Liver (tissue), 8 donors: ENCODE measurements at regions not wholly inside any gene's neighbourhood (a gene's known extent, or its start where the extent isn't known, plus 50 kb on each side); places are given as distances from the start of the nearest gene placed in this dataset.

Source experiments
- DNase-seq: peaks from one replicate; pipeline ENCODE4 v3.0.0-alpha.2; 2017; ENCODE audit warnings: low spot score
- H3K27ac ChIP-seq, 2 donors: one replicate each; pipeline ENCODE4 v1.7.0; 2013; ENCODE audit warnings: inconsistent platforms in 2 of 2, low read length in 2 of 2, control low read depth in 1 of 2, low read depth in 1 of 2, mild to moderate bottlenecking in 1 of 2
- H3K27me3 ChIP-seq, 4 donors: one replicate each; pipeline versions ENCODE4 v1.6.1 to v1.7.0; 2013; ENCODE audit warnings: low read length in 3 of 4, inconsistent platforms in 1 of 4, mild to moderate bottlenecking in 1 of 4, moderate library complexity in 1 of 4; ENCODE audit not compliant: control insufficient read depth in 4 of 4, insufficient read depth in 4 of 4
- H3K36me3 ChIP-seq, 4 donors: one replicate each; pipeline versions ENCODE4 v1.6.1 to v1.7.0; 2013; ENCODE audit warnings: low read length in 3 of 4, mild to moderate bottlenecking in 3 of 4, low read depth in 1 of 4, moderate library complexity in 1 of 4; ENCODE audit not compliant: control insufficient read depth in 4 of 4, insufficient read depth in 3 of 4
- H3K4me1 ChIP-seq, 4 donors: one replicate each; pipeline versions ENCODE4 v1.6.1 to v1.7.0; 2013; ENCODE audit warnings: low read length in 3 of 4, mild to moderate bottlenecking in 3 of 4, moderate library complexity in 1 of 4; ENCODE audit not compliant: control insufficient read depth in 4 of 4, insufficient read depth in 4 of 4
- H3K4me3 ChIP-seq, 3 donors: one replicate each; pipeline versions ENCODE4 v1.6.1 to v1.7.0; 2013; ENCODE audit warnings: low read length in 3 of 3, control low read depth in 1 of 3, low read depth in 1 of 3, mild to moderate bottlenecking in 1 of 3
- H3K9ac ChIP-seq, 2 donors: one replicate each; pipeline ENCODE4 v1.7.0; 2013; ENCODE audit warnings: low read length in 2 of 2, mild to moderate bottlenecking in 2 of 2, moderate library complexity in 2 of 2, control low read depth in 1 of 2, low read depth in 1 of 2
- H3K9me3 ChIP-seq, 4 donors: one replicate each; pipeline versions ENCODE4 v1.6.1 to v1.7.0; 2013; ENCODE audit warnings: low read length in 3 of 4; ENCODE audit not compliant: control insufficient read depth in 4 of 4
- EGR1 ChIP-seq, 2 donors: IDR thresholded peaks; 2 replicates each; pipeline ENCODE4 v1.6.1; 2016 to 2018; ENCODE audit warnings: antibody characterized with exemption in 2 of 2, low read depth in 2 of 2
- FOXA1 ChIP-seq: IDR thresholded peaks from 2 replicates; pipeline ENCODE4 v1.6.1; 2016; ENCODE audit warnings: antibody characterized with exemption
- FOXA2 ChIP-seq: IDR thresholded peaks from 2 replicates; pipeline ENCODE4 v1.6.1; 2016; ENCODE audit warnings: antibody characterized with exemption
- GABPA ChIP-seq, 2 donors: IDR thresholded peaks in 1 of 2; conservative IDR thresholded peaks in 1 of 2; 2 replicates each; pipeline ENCODE4 v1.6.1; 2016; ENCODE audit warnings: antibody characterized with exemption in 2 of 2, mild to moderate bottlenecking in 1 of 2, moderate library complexity in 1 of 2
- HNF4A ChIP-seq, 2 donors: conservative IDR thresholded peaks; 2 replicates each; pipeline ENCODE4 v1.6.1; 2016; ENCODE audit warnings: antibody characterized with exemption in 2 of 2, mild to moderate bottlenecking in 2 of 2
- HNF4G ChIP-seq: IDR thresholded peaks from 2 replicates; pipeline ENCODE4 v1.6.1; 2016; ENCODE audit warnings: antibody characterized with exemption
- JUND ChIP-seq, 2 donors: IDR thresholded peaks; 2 replicates each; pipeline ENCODE4 v1.6.1; 2016; ENCODE audit warnings: antibody characterized with exemption in 2 of 2
- NR2F2 ChIP-seq: IDR thresholded peaks from 2 replicates; pipeline ENCODE4 v1.6.1; 2016; ENCODE audit warnings: antibody characterized with exemption
- RXRA ChIP-seq, 2 donors: IDR thresholded peaks; 2 replicates each; pipeline ENCODE4 v1.6.1; 2017 to 2018; ENCODE audit warnings: antibody characterized with exemption in 2 of 2, mild to moderate bottlenecking in 1 of 2
- SP1 ChIP-seq: IDR thresholded peaks from 2 replicates; pipeline ENCODE4 v1.6.1; 2018; ENCODE audit warnings: antibody characterized with exemption, mild to moderate bottlenecking
- TAF1 ChIP-seq: conservative IDR thresholded peaks from 2 replicates; pipeline ENCODE4 v1.6.1; 2016; ENCODE audit warnings: antibody characterized with exemption, mild to moderate bottlenecking
- YY1 ChIP-seq: IDR thresholded peaks from 2 replicates; pipeline ENCODE4 v1.6.1; 2016; ENCODE audit warnings: antibody characterized with exemption, mild to moderate bottlenecking
- WGBS: extraction: QIAGEN DNeasy Blood & Tissue Kit; methylation state at CpG from one replicate; pipeline ENCODE4 v1.1.7; 2013; 5-methylcytosine and 5-hydroxymethylcytosine counted together
- TF ChIP-seq, protein P1 (sequence below): IDR thresholded peaks from 2 replicates; pipeline ENCODE4 v1.6.1; 2016; ENCODE audit warnings: antibody characterized with exemption
- TF ChIP-seq, protein P2 (sequence below): IDR thresholded peaks from 2 replicates; pipeline ENCODE4 v1.6.1; 2016; ENCODE audit warnings: antibody characterized with exemption, mild to moderate bottlenecking
- TF ChIP-seq, protein P3 (sequence below): IDR thresholded peaks from 2 replicates; pipeline ENCODE4 v1.6.1; 2016; ENCODE audit warnings: antibody characterized with exemption
- TF ChIP-seq, protein P4 (sequence below): IDR thresholded peaks from 2 replicates; pipeline ENCODE4 v1.6.1; 2016; ENCODE audit warnings: antibody characterized with exemption
- TF ChIP-seq, protein P5 (sequence below): fragments of 150-350 bp; IDR thresholded peaks from 2 replicates; pipeline ENCODE4 v1.5.1; 2017; ENCODE audit warnings: improper control_type of control experiment, low read depth, low read length; ENCODE audit not compliant: missing input control
- donor health status: healthy.
- donor health status: healthy.
- donor health status: healthy.
- donor health status: healthy.
- donor health status: healthy.

DNA sequence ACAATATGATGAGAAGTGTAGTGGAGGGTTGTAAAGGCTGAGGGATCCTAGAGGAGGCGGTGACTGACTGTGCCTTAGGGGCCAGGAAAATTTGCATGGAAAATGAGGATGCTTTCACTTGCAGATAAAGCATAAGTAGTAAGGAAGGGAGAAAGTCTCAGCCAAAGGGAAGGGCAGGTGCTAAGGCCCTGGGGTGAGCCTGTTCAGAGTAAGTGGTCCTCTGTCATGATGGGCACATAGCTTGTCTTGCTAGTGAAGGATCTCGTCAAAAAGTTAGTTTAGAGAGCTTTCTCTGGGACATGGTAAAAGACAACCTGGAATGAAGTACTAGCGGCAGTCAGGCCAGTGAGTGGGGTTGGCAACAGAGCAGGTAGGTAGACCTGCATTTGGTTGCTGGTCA is 75.4 kb upstream of the CPLX2 start:
- TF ChIP-seq YY1 (no peak), EGR1 (IDR thresholded peaks at IDR 0.05; ENCODE audit: low read depth in 2 of 2) (no peak), NR2F2 (no peak), HNF4A (conservative IDR thresholded peaks at IDR 0.05) (no peak), RXRA (IDR thresholded peaks at IDR 0.05) (no peak), FOXA1 (no peak), JUND (IDR thresholded peaks at IDR 0.05) (no peak), SP1 (no peak), HNF4G (no peak), TAF1 (no peak), FOXA2 (no peak), GABPA (IDR thresholded peaks at IDR 0.05 in 1 of 2, conservative IDR thresholded peaks at IDR 0.05 in 1 of 2) (no peak)
- TF ChIP-seq, protein P1, sequence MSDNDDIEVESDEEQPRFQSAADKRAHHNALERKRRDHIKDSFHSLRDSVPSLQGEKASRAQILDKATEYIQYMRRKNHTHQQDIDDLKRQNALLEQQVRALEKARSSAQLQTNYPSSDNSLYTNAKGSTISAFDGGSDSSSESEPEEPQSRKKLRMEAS, result no peak
- TF ChIP-seq, protein P2, sequence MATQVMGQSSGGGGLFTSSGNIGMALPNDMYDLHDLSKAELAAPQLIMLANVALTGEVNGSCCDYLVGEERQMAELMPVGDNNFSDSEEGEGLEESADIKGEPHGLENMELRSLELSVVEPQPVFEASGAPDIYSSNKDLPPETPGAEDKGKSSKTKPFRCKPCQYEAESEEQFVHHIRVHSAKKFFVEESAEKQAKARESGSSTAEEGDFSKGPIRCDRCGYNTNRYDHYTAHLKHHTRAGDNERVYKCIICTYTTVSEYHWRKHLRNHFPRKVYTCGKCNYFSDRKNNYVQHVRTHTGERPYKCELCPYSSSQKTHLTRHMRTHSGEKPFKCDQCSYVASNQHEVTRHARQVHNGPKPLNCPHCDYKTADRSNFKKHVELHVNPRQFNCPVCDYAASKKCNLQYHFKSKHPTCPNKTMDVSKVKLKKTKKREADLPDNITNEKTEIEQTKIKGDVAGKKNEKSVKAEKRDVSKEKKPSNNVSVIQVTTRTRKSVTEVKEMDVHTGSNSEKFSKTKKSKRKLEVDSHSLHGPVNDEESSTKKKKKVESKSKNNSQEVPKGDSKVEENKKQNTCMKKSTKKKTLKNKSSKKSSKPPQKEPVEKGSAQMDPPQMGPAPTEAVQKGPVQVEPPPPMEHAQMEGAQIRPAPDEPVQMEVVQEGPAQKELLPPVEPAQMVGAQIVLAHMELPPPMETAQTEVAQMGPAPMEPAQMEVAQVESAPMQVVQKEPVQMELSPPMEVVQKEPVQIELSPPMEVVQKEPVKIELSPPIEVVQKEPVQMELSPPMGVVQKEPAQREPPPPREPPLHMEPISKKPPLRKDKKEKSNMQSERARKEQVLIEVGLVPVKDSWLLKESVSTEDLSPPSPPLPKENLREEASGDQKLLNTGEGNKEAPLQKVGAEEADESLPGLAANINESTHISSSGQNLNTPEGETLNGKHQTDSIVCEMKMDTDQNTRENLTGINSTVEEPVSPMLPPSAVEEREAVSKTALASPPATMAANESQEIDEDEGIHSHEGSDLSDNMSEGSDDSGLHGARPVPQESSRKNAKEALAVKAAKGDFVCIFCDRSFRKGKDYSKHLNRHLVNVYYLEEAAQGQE, result no peak
- TF ChIP-seq, protein P3, sequence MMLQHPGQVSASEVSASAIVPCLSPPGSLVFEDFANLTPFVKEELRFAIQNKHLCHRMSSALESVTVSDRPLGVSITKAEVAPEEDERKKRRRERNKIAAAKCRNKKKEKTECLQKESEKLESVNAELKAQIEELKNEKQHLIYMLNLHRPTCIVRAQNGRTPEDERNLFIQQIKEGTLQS, result no peak
- TF ChIP-seq, protein P4, sequence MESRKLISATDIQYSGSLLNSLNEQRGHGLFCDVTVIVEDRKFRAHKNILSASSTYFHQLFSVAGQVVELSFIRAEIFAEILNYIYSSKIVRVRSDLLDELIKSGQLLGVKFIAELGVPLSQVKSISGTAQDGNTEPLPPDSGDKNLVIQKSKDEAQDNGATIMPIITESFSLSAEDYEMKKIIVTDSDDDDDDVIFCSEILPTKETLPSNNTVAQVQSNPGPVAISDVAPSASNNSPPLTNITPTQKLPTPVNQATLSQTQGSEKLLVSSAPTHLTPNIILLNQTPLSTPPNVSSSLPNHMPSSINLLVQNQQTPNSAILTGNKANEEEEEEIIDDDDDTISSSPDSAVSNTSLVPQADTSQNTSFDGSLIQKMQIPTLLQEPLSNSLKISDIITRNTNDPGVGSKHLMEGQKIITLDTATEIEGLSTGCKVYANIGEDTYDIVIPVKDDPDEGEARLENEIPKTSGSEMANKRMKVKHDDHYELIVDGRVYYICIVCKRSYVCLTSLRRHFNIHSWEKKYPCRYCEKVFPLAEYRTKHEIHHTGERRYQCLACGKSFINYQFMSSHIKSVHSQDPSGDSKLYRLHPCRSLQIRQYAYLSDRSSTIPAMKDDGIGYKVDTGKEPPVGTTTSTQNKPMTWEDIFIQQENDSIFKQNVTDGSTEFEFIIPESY, result no peak
- Histone ChIP-seq H3K9ac (no peak overlapping the region), H3K9me3 (peaks cover 0 to 1% (median 0%) of the 10 kb centered on the region in 4 donors), H3K4me3 (no peak overlapping the region), H3K27me3 (peaks cover 2 to 16% (median 5%) of the 10 kb centered on the region in 4 donors), H3K27ac (no peak overlapping the region), H3K4me1 (peaks cover 0 to 10% (median 2%) of the 10 kb centered on the region in 4 donors), H3K36me3 (no peaks in the 10 kb centered on the region)
- DNase-seq, result no peak
- WGBS, result 59% methylated on average over 3 of the region's 3 CpGs

- peaks cover 2 to 16% (median 5%) of the 10 kb centered on the region in 4 donors for H3K27me3 ChIP-seq
Observed at GRCh38 chr5:175796536-175797499, 74.6 kb upstream of the CPLX2 start.

More at GRCh38 chr5:175796536-175797499, 74.6 kb upstream of the CPLX2 start:
- 5% methylated on average over 108 of the region's 108 CpGs for WGBS
- no peak overlapping the region for H3K9ac ChIP-seq
- H3K9me3 ChIP-seq, result peaks cover 0 to 1% (median 0%) of the 10 kb centered on the region in 4 donors
- peak overlapping the region in 1 of 3 donors; percentile 12 for H3K4me3 ChIP-seq
- no peak for TF ChIP-seq GABPA (IDR thresholded peaks at IDR 0.05 in 1 of 2, conservative IDR thresholded peaks at IDR 0.05 in 1 of 2)
- TF ChIP-seq, protein P5, sequence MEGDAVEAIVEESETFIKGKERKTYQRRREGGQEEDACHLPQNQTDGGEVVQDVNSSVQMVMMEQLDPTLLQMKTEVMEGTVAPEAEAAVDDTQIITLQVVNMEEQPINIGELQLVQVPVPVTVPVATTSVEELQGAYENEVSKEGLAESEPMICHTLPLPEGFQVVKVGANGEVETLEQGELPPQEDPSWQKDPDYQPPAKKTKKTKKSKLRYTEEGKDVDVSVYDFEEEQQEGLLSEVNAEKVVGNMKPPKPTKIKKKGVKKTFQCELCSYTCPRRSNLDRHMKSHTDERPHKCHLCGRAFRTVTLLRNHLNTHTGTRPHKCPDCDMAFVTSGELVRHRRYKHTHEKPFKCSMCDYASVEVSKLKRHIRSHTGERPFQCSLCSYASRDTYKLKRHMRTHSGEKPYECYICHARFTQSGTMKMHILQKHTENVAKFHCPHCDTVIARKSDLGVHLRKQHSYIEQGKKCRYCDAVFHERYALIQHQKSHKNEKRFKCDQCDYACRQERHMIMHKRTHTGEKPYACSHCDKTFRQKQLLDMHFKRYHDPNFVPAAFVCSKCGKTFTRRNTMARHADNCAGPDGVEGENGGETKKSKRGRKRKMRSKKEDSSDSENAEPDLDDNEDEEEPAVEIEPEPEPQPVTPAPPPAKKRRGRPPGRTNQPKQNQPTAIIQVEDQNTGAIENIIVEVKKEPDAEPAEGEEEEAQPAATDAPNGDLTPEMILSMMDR, result no peak
- TF ChIP-seq, protein P1, result no peak
- TF ChIP-seq NR2F2, result no peak
- TF ChIP-seq EGR1 (IDR thresholded peaks at IDR 0.05; ENCODE audit: low read depth in 2 of 2), result peak in 1 of 2 donors; percentile 54
- TF ChIP-seq, protein P2, result peak; percentile 99
- H3K27ac ChIP-seq, result no peak overlapping the region
- peaks cover 0 to 10% (median 2%) of the 10 kb centered on the region in 4 donors for H3K4me1 ChIP-seq
- DNase-seq, result peak; percentile 80
- H3K36me3 ChIP-seq, result no peaks in the 10 kb centered on the region
